ENCODE measurements at regions not wholly inside any gene's neighbourhood (a gene's known extent, or its start where the extent isn't known, plus 50 kb on each side); places are given as distances from the start of the nearest gene placed in this dataset.

DNA sequence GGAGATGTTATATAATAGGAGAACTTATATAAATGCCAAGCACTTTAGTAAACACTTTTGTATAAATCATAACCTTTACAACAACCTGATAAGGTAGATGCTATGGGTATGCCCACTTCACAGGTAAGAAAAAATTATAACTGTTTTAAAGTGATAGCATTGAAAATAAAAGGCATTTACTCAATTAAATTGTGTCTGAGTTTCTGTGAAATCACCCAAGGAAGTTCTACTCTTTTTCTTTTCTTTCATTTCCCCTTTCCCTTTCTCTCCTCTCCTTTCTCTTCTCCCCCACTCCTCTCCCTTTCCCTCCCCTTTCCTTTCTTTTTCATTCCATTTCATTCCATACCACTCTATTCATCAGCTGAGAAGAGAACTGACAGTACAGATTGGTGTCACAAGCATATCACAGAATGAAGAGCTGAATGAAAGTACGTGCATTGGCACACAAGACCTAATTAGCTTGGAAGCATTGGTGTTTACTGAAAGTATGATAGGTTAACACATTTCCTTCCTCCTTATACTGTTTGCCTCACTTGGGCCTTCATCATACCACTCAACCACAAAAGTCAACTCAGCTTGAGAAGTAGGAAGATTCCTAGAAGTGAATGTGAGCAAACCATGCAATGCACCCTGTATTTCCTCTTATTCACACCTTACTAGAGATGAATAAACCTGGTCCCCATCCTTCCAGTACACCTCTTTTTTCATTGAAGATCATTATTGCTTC, 117.9 kb upstream of the AGR3 start:
- Histone ChIP-seq H3K36me3 (ENCODE audit: control insufficient read depth in 2 of 2, insufficient read depth in 2 of 2, low read length in 2 of 2) (no peaks in the 10 kb centered on the region), H3K4me3 (ENCODE audit: low read length in 2 of 2) (no peak overlapping the region), H3K27me3 (ENCODE audit: control insufficient read depth in 1 of 2, insufficient read depth in 2 of 2, low read length in 2 of 2) (no peaks in the 10 kb centered on the region), H3K9me3 (ENCODE audit: control insufficient read depth in 2 of 2, low read length in 2 of 2) (peaks cover 0 to 2% of the 10 kb centered on the region in 2 donors), H3K9ac (ENCODE audit: low read length in 2 of 2) (no peak overlapping the region), H3K4me1 (ENCODE audit: control insufficient read depth, insufficient read depth, low read length) (no peaks in the 10 kb centered on the region), H3K27ac (ENCODE audit: low read length) (no peak overlapping the region)

DNA sequence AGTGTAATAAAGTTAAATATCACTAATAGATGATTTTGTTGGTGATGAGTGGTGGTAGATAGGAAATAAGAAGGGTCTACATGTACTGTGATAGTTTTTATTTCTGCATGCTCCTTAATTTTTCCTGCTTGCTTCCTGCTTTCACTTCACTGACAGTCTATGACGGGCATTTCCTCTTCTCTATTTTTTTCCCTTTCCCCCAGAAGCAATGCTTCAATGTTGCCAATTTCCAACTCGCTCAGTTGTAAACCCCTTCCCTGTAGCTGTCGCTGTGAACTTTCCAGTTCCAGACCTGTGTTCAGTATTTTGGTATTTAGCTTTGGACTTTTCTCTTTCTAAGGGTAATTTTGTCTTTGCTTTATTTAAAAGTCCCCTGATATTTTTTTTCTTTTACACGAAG, 123.5 kb upstream of the AGR3 start:
- H3K27me3 ChIP-seq (ENCODE audit: control insufficient read depth in 1 of 2, insufficient read depth in 2 of 2, low read length in 2 of 2): no peaks in the 10 kb centered on the region
- no peak overlapping the region for H3K9ac ChIP-seq (ENCODE audit: low read length in 2 of 2)
- H3K36me3 ChIP-seq (ENCODE audit: control insufficient read depth in 2 of 2, insufficient read depth in 2 of 2, low read length in 2 of 2): no peaks in the 10 kb centered on the region
- no peak overlapping the region for H3K27ac ChIP-seq (ENCODE audit: low read length)
- H3K4me1 ChIP-seq (ENCODE audit: control insufficient read depth, insufficient read depth, low read length): no peaks in the 10 kb centered on the region
- H3K4me3 ChIP-seq (ENCODE audit: low read length in 2 of 2): no peak overlapping the region
- no peaks in the 10 kb centered on the region for H3K9me3 ChIP-seq (ENCODE audit: control insufficient read depth in 2 of 2, low read length in 2 of 2)

DNA sequence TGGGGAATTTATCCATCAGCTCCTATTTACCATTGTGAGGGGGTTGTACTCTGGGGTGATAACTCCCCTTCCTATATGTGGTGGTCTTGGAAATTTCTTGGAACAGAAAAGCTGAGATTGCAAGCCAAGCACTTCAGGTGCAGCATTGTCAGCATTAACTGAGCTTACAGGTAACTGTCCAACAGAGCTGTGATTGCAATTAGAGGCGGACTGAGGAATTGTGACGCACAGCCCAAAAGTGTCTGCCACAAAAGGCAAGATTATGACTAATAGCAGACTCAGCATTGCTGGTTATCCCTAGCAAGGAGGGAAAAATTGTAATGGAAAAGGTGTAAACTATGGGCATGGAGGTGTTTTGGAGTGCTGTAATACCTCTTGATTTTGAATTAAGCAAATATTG, 126.1 kb upstream of the AGR3 start:
- Histone ChIP-seq H3K27ac (ENCODE audit: low read length) (no peak overlapping the region), H3K4me3 (ENCODE audit: low read length in 2 of 2) (no peak overlapping the region), H3K27me3 (ENCODE audit: control insufficient read depth in 1 of 2, insufficient read depth in 2 of 2, low read length in 2 of 2) (no peaks in the 10 kb centered on the region)

DNA sequence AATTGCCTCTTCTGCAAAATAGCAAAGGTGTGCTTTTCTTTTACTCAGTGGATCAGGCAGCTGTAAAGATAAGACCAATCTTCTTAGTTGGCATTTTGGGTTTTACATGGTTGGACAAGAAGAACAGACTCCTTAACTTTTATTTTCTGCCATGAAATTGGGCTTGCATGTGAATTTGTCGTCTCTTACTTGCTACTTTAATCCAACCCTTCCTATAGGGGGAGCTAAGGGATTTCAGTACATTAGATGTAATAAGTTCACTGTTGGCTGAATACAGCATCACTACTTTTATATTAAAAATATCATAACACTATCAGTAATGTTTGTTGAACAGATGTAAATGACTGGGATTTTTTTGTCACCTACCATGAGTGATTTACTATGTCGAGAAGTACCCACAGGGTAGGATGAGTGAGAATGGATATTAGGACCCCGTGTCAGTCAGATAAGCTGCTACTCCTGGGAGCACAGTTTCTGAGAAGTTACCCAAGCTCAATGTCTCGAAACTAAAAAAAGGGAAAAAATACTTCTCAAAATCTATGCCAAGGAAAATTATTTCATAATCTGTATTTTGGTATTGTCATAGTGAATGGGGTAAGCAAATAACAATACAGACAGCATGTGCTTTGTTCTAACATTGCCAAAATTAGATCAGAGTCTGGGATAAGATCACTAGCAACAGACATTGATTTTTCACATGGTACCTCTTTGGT, 127.4 kb upstream of the AGR3 start:
- Histone ChIP-seq H3K9me3 (ENCODE audit: control insufficient read depth in 2 of 2, low read length in 2 of 2) (no peaks in the 10 kb centered on the region), H3K4me3 (ENCODE audit: low read length in 2 of 2) (no peak overlapping the region), H3K36me3 (ENCODE audit: control insufficient read depth in 2 of 2, insufficient read depth in 2 of 2, low read length in 2 of 2) (no peaks in the 10 kb centered on the region), H3K9ac (ENCODE audit: low read length in 2 of 2) (no peak overlapping the region), H3K4me1 (ENCODE audit: control insufficient read depth, insufficient read depth, low read length) (no peaks in the 10 kb centered on the region), H3K27me3 (ENCODE audit: control insufficient read depth in 1 of 2, insufficient read depth in 2 of 2, low read length in 2 of 2) (no peaks in the 10 kb centered on the region), H3K27ac (ENCODE audit: low read length) (no peak overlapping the region)

More for the DNA sequence above, 126.1 kb upstream of the AGR3 start:
- Histone ChIP-seq H3K36me3 (ENCODE audit: control insufficient read depth in 2 of 2, insufficient read depth in 2 of 2, low read length in 2 of 2) (no peaks in the 10 kb centered on the region), H3K9ac (ENCODE audit: low read length in 2 of 2) (no peak overlapping the region), H3K9me3 (ENCODE audit: control insufficient read depth in 2 of 2, low read length in 2 of 2) (no peaks in the 10 kb centered on the region), H3K4me1 (ENCODE audit: control insufficient read depth, insufficient read depth, low read length) (no peaks in the 10 kb centered on the region)

DNA sequence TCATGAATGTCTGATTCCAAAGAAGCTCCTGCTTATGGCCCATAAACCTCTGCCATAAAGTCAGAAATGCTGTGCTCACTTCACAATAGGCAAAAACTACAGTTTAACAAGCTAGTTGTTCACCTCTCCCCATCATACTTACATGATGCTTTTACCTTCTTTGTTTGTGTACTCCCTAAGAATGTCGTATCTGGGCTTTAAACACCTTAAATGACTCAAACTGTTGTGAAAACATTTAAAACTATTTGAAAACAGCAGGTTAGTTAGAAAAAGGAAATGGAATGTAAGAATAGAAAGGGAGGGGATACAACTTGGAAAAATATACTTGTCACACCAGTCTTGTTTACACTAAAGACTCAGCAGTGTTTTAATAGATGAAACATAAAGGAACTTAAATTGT, 128.2 kb upstream of the AGR3 start:
- no peak overlapping the region for H3K27ac ChIP-seq (ENCODE audit: low read length)
- H3K36me3 ChIP-seq (ENCODE audit: control insufficient read depth in 2 of 2, insufficient read depth in 2 of 2, low read length in 2 of 2): no peaks in the 10 kb centered on the region
- no peaks in the 10 kb centered on the region for H3K9me3 ChIP-seq (ENCODE audit: control insufficient read depth in 2 of 2, low read length in 2 of 2)
- no peaks in the 10 kb centered on the region for H3K4me1 ChIP-seq (ENCODE audit: control insufficient read depth, insufficient read depth, low read length)
- H3K9ac ChIP-seq (ENCODE audit: low read length in 2 of 2): no peak overlapping the region
- H3K4me3 ChIP-seq (ENCODE audit: low read length in 2 of 2): no peak overlapping the region
- no peaks in the 10 kb centered on the region for H3K27me3 ChIP-seq (ENCODE audit: control insufficient read depth in 1 of 2, insufficient read depth in 2 of 2, low read length in 2 of 2)

DNA sequence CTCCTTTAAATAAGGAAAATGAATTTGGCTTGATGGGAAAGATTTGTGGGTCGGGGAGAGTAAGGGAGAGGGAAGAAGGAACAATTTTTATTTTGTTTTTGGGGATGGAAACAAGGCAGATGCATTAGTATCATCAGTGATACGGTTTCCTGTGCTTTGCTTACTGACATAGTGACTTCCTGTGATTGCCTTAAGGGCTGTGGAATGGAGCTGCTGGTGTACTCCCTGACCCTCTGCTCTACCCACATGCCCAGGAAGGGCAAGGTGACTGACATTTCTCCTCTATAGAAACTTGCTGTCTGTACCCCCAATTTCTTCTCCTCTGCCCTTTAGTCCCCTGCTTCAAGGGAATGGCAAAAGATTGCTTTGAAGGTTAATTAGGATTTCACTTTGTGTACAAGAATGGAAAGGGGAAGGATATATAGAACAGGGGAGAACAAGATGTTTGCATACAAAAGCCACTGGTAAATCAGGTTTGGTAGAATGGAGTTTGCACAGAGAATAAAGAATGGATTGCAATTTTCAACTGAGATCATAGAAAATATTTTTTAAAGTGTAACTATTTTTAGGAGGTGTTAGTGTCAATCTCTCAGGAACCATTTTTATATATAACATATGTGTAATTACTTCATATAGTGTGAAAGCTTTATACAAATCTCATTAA, 129.0 kb upstream of the AGR3 start:
- Histone ChIP-seq H3K9ac (ENCODE audit: low read length in 2 of 2) (no peak overlapping the region), H3K4me1 (ENCODE audit: control insufficient read depth, insufficient read depth, low read length) (no peaks in the 10 kb centered on the region), H3K27me3 (ENCODE audit: control insufficient read depth in 1 of 2, insufficient read depth in 2 of 2, low read length in 2 of 2) (no peaks in the 10 kb centered on the region), H3K9me3 (ENCODE audit: control insufficient read depth in 2 of 2, low read length in 2 of 2) (no peaks in the 10 kb centered on the region), H3K36me3 (ENCODE audit: control insufficient read depth in 2 of 2, insufficient read depth in 2 of 2, low read length in 2 of 2) (no peaks in the 10 kb centered on the region), H3K4me3 (ENCODE audit: low read length in 2 of 2) (no peak overlapping the region), H3K27ac (ENCODE audit: low read length) (no peak overlapping the region)

DNA sequence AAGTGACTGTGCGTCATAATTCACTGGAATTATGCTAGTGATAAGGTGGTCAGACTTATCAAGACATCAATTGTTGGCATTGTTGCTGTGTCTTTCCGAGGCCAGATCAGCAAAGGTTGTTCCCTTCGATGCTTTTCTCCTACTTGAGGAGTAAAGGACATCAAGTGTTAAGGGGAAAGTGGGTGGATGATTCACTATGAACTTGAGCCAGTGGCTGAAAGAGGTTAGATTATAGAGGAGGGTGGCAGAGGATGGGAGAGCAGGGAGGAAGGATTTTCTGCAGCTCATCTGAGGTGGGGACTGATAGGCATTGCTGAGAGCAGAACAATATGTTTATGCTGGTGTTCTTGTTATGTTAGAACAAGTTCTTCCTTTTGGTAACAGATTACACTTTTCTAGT, 131.4 kb upstream of the AGR3 start:
- no peak overlapping the region for H3K4me3 ChIP-seq (ENCODE audit: low read length in 2 of 2)
- H3K27me3 ChIP-seq (ENCODE audit: control insufficient read depth in 1 of 2, insufficient read depth in 2 of 2, low read length in 2 of 2): no peaks in the 10 kb centered on the region
- no peaks in the 10 kb centered on the region for H3K36me3 ChIP-seq (ENCODE audit: control insufficient read depth in 2 of 2, insufficient read depth in 2 of 2, low read length in 2 of 2)
- H3K9ac ChIP-seq (ENCODE audit: low read length in 2 of 2): no peak overlapping the region
- no peaks in the 10 kb centered on the region for H3K9me3 ChIP-seq (ENCODE audit: control insufficient read depth in 2 of 2, low read length in 2 of 2)
- H3K4me1 ChIP-seq (ENCODE audit: control insufficient read depth, insufficient read depth, low read length): no peaks in the 10 kb centered on the region
- no peak overlapping the region for H3K27ac ChIP-seq (ENCODE audit: low read length)

DNA sequence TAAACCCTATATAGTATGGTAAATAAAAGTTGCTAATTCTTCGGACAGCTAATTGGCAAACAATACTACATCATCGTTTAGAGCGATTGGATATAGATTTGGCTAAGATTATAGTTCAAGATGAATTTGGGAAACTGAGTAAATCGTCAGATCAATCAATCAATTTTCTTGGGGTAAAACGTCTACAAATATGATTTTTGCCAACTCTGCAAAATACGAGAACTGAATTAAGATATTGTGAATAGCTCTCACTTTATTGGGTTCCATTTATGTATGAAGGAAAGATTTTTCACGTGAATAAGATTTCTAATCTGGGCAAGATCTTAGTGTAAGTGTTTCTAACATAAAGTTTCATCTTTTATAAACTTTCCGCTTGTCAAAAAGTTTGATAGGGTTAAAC, 132.9 kb upstream of the AGR3 start:
- no peak overlapping the region for H3K9ac ChIP-seq (ENCODE audit: low read length in 2 of 2)
- H3K4me3 ChIP-seq (ENCODE audit: low read length in 2 of 2): no peak overlapping the region
- no peaks in the 10 kb centered on the region for H3K9me3 ChIP-seq (ENCODE audit: control insufficient read depth in 2 of 2, low read length in 2 of 2)
- no peaks in the 10 kb centered on the region for H3K27me3 ChIP-seq (ENCODE audit: control insufficient read depth in 1 of 2, insufficient read depth in 2 of 2, low read length in 2 of 2)
- no peak overlapping the region for H3K27ac ChIP-seq (ENCODE audit: low read length)
- H3K36me3 ChIP-seq (ENCODE audit: control insufficient read depth in 2 of 2, insufficient read depth in 2 of 2, low read length in 2 of 2): no peaks in the 10 kb centered on the region
- no peaks in the 10 kb centered on the region for H3K4me1 ChIP-seq (ENCODE audit: control insufficient read depth, insufficient read depth, low read length)

DNA sequence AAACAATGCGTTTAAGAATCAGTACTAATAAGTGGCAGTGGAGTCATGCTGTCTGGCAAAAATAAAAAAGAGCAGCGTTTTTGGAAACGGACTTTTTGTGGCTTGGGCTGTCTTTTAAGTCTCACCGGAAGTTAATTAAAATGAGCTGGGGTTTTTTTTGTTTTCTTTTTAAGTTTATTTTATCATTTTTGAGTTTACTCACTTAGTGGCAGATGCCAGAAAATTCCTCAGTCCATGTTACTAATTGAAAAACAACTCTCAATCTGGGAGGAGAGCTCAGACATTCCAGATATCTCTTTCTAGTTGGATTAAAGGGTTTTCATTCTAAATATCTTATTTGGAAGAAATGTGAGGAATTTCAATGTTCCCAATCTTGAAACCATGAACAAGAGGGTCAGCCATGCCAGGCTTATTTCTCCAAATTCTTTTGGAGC, 133.8 kb upstream of the AGR3 start:
- Histone ChIP-seq H3K36me3 (ENCODE audit: control insufficient read depth in 2 of 2, insufficient read depth in 2 of 2, low read length in 2 of 2) (no peaks in the 10 kb centered on the region), H3K9me3 (ENCODE audit: control insufficient read depth in 2 of 2, low read length in 2 of 2) (no peaks in the 10 kb centered on the region), H3K27me3 (ENCODE audit: control insufficient read depth in 1 of 2, insufficient read depth in 2 of 2, low read length in 2 of 2) (no peaks in the 10 kb centered on the region), H3K27ac (ENCODE audit: low read length) (no peak overlapping the region), H3K9ac (ENCODE audit: low read length in 2 of 2) (no peak overlapping the region), H3K4me1 (ENCODE audit: control insufficient read depth, insufficient read depth, low read length) (no peaks in the 10 kb centered on the region), H3K4me3 (ENCODE audit: low read length in 2 of 2) (no peak overlapping the region)

DNA sequence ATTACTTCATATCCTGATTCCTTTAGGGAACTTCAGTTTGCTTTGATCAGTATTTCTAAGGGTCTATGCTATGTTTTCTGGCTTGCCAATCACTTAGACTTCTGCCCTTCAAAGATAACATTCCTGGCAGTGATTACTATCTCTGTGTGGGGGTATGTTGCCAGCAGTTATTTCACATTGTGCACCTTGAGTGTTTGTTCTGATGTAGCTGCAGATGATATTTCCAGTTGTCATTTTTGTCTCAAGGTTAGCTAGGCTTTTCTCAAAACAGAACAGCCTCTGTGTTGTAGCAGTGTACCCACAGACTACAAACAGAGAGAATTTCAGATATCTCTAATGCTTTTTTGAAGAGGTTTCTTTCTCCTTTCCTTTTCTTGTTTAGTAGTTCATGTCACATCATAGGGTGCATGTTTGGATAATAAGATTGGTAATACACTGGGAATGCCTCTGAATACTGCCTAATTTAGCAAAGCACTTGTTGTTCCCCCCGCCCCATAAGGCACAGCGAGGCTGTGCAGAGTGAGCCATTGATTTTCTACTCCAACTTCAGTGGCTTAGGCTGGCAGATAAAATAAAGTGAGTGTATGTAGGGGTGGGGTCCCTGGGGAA, 134.7 kb upstream of the AGR3 start:
- Histone ChIP-seq H3K4me1 (ENCODE audit: control insufficient read depth, insufficient read depth, low read length) (no peaks in the 10 kb centered on the region), H3K9ac (ENCODE audit: low read length in 2 of 2) (no peak overlapping the region), H3K36me3 (ENCODE audit: control insufficient read depth in 2 of 2, insufficient read depth in 2 of 2, low read length in 2 of 2) (no peaks in the 10 kb centered on the region), H3K9me3 (ENCODE audit: control insufficient read depth in 2 of 2, low read length in 2 of 2) (no peaks in the 10 kb centered on the region), H3K27ac (ENCODE audit: low read length) (no peak overlapping the region), H3K4me3 (ENCODE audit: low read length in 2 of 2) (no peak overlapping the region), H3K27me3 (ENCODE audit: control insufficient read depth in 1 of 2, insufficient read depth in 2 of 2, low read length in 2 of 2) (no peaks in the 10 kb centered on the region)
